ENCODE measurements at regions not wholly inside any gene's neighbourhood (a gene's known extent, or its start where the extent isn't known, plus 50 kb on each side); places are given as distances from the start of the nearest gene placed in this dataset.

DNA sequence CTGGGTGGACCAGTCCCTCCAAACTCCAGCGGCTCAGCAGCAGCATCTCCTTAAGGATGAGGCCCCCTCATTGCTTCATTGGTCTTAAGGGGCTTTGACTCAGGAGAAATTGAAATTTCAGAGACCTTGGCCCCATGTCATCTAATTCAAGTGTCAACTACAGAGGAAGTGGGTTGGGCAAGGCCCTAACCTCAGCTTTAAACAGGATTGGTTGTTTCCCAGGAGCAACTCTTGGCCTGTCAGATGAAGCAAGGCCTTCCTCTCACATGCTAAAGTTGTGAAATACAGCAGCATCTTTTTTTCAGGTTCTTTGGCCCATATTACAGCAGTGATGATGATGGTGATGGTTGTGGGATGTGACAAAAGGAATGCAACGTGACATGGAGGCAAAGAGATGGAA is 348.3 kb downstream of the ICE1 start:
- TF ChIP-seq EZH2phosphoT487 (IDR thresholded peaks at IDR 0.05; ENCODE audit: borderline replicate concordance, low read length) = no peak
- TF ChIP-seq, protein P1, sequence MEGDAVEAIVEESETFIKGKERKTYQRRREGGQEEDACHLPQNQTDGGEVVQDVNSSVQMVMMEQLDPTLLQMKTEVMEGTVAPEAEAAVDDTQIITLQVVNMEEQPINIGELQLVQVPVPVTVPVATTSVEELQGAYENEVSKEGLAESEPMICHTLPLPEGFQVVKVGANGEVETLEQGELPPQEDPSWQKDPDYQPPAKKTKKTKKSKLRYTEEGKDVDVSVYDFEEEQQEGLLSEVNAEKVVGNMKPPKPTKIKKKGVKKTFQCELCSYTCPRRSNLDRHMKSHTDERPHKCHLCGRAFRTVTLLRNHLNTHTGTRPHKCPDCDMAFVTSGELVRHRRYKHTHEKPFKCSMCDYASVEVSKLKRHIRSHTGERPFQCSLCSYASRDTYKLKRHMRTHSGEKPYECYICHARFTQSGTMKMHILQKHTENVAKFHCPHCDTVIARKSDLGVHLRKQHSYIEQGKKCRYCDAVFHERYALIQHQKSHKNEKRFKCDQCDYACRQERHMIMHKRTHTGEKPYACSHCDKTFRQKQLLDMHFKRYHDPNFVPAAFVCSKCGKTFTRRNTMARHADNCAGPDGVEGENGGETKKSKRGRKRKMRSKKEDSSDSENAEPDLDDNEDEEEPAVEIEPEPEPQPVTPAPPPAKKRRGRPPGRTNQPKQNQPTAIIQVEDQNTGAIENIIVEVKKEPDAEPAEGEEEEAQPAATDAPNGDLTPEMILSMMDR (IDR thresholded peaks at IDR 0.05; ENCODE audit: low read depth, low read length, poor library complexity, severe bottlenecking) = no peak

Data from DOHH2 (cell line).